ENCODE measurements at regions not wholly inside any gene's neighbourhood (a gene's known extent, or its start where the extent isn't known, plus 50 kb on each side); places are given as distances from the start of the nearest gene placed in this dataset.
"Not testable (repeated sequence)": the region's sequence is repeated elsewhere in the genome, so short reads cannot be mapped to it uniquely, and the experiment has no call there.

DNA sequence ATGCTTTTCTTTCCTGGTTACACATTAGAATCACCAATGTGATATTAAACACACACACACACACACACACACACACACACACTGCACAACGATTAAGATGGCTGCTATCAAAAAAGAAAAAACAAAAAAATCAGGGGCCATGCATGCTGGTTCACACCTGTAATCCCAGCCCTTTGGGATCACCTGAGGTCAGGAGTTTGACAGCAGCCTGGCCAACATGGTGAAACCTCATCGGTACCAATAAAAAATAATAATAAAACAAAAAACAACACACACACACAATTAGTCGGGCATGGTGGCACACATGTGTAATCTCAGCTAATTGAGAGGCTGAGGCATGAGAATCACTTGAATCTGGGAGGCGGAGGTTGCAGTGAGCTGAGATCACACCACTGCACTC lies 5290.8 kb upstream of the TPTE start:
- H3K9ac ChIP-seq (ENCODE audit: low read length); H3K79me2 ChIP-seq (ENCODE audit: insufficient read depth, low read length); H4K20me1 ChIP-seq (ENCODE audit: insufficient read depth, low read length); H3K9me3 ChIP-seq (ENCODE audit: low read length); H2AFZ ChIP-seq (ENCODE audit: low read length); H3K27me3 ChIP-seq (ENCODE audit: insufficient read depth, low read length); H3K4me1 ChIP-seq (ENCODE audit: insufficient read depth, low read length, severe bottlenecking); H3K36me3 ChIP-seq (ENCODE audit: insufficient read depth, low read length); H3K9me2 ChIP-seq (ENCODE audit: low read depth, low read length); H3K4me2 ChIP-seq (ENCODE audit: low read length); H3K27ac ChIP-seq (ENCODE audit: low read depth, low read length, poor library complexity, severe bottlenecking); H3K4me3 ChIP-seq (ENCODE audit: low read depth, low read length, poor library complexity, severe bottlenecking); H3F3A ChIP-seq (ENCODE audit: insufficient read depth, low read length): not testable (repeated sequence)

DNA sequence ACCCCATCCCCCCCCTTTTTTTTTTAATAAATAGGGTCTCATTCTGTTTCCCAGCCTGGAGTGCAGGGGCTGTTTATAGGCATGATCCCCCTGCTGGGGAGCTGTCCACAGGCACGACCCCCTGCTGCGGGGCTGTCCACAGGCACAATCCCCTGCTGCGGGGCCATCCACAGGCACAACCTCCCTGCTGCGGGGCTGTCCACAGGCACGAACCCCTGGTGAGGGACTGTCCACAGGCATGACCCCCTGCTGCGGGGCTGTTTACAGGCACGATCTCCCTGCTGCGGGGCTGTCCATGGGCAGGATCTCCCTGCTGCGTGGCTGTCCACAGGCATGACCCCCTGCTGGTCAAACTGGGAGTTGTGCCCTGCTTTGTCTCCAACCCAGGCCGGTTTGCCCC lies 5290.1 kb upstream of the TPTE start:
- not testable (repeated sequence) for H2AFZ ChIP-seq (ENCODE audit: low read length); H3K27me3 ChIP-seq (ENCODE audit: insufficient read depth, low read length); H3K4me1 ChIP-seq (ENCODE audit: insufficient read depth, low read length, severe bottlenecking); H4K20me1 ChIP-seq (ENCODE audit: insufficient read depth, low read length); H3K9me2 ChIP-seq (ENCODE audit: low read depth, low read length); H3K4me3 ChIP-seq (ENCODE audit: low read depth, low read length, poor library complexity, severe bottlenecking); H3K9me3 ChIP-seq (ENCODE audit: low read length); H3K79me2 ChIP-seq (ENCODE audit: insufficient read depth, low read length); H3K4me2 ChIP-seq (ENCODE audit: low read length); H3K9ac ChIP-seq (ENCODE audit: low read length); H3K36me3 ChIP-seq (ENCODE audit: insufficient read depth, low read length); H3F3A ChIP-seq (ENCODE audit: insufficient read depth, low read length); H3K27ac ChIP-seq (ENCODE audit: low read depth, low read length, poor library complexity, severe bottlenecking)

DNA sequence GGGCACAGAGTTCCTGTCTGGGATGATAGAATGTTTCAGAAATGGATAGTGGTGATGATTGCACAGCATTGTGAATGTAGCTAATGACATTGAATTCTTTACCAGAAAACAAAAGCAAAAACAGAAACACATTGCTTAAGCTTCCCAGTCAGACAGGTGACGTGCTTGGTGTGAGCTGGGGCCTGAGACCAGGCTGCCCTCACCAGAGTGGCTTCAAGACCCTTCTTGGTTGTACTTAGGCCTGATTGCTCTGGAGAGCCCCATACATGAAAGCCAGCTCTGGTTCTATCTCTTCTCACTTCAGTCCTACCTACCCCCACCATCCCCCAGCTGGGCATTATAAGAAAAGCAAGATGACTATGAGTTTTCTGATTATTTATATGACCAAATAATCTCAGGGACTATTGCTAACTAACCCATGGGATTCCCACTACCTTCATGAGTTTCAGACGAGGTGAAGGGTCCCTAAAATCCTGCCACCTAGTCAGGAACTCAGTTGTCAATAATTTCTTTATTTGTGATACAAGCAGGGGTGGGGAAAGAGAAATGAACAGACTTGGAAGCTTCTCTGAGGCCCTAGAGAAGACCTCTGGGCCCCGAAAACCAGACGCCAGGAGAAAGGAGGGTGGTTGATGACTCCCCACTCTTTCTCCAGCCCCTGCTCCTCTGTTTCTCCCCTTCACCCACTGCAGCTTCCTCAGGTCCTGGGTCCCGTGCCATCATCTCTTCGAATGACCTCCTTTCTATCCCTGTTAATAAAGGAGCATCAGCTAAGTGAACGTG lies 5289.0 kb upstream of the TPTE start:
- H3K27me3 ChIP-seq (ENCODE audit: insufficient read depth, low read length); H3K9me3 ChIP-seq (ENCODE audit: low read length); H3K4me2 ChIP-seq (ENCODE audit: low read length); H3K9me2 ChIP-seq (ENCODE audit: low read depth, low read length); H3K79me2 ChIP-seq (ENCODE audit: insufficient read depth, low read length); H3K4me1 ChIP-seq (ENCODE audit: insufficient read depth, low read length, severe bottlenecking); H3K36me3 ChIP-seq (ENCODE audit: insufficient read depth, low read length); H3F3A ChIP-seq (ENCODE audit: insufficient read depth, low read length); H3K4me3 ChIP-seq (ENCODE audit: low read depth, low read length, poor library complexity, severe bottlenecking); H3K9ac ChIP-seq (ENCODE audit: low read length); H2AFZ ChIP-seq (ENCODE audit: low read length); H3K27ac ChIP-seq (ENCODE audit: low read depth, low read length, poor library complexity, severe bottlenecking); H4K20me1 ChIP-seq (ENCODE audit: insufficient read depth, low read length): not testable (repeated sequence)

DNA sequence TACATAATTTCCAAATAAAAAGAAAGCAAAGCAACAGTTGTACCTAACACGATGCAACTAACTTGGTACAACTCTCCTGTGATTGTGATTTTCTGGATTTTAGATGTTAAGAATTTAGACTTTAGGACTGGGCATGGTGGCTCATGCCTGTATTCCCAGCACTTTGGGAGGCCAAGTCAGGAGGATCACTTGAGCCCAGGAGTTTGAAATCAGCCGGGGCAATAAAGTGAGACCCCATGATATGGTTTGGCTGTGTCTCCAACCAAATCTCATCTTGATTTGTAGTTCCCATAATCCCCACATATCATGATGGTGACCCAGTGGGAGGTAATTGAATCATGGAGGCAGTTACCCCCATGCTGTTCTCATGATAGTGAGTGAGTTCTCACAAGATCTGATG lies 5285.6 kb upstream of the TPTE start:
- not testable (repeated sequence) for H3K9ac ChIP-seq (ENCODE audit: low read length); H3K27me3 ChIP-seq (ENCODE audit: insufficient read depth, low read length); H3K79me2 ChIP-seq (ENCODE audit: insufficient read depth, low read length); H3K9me2 ChIP-seq (ENCODE audit: low read depth, low read length); H3K4me3 ChIP-seq (ENCODE audit: low read depth, low read length, poor library complexity, severe bottlenecking); H3F3A ChIP-seq (ENCODE audit: insufficient read depth, low read length); H3K9me3 ChIP-seq (ENCODE audit: low read length); H3K4me2 ChIP-seq (ENCODE audit: low read length); H4K20me1 ChIP-seq (ENCODE audit: insufficient read depth, low read length); H3K36me3 ChIP-seq (ENCODE audit: insufficient read depth, low read length); H2AFZ ChIP-seq (ENCODE audit: low read length); H3K27ac ChIP-seq (ENCODE audit: low read depth, low read length, poor library complexity, severe bottlenecking); H3K4me1 ChIP-seq (ENCODE audit: insufficient read depth, low read length, severe bottlenecking)

DNA sequence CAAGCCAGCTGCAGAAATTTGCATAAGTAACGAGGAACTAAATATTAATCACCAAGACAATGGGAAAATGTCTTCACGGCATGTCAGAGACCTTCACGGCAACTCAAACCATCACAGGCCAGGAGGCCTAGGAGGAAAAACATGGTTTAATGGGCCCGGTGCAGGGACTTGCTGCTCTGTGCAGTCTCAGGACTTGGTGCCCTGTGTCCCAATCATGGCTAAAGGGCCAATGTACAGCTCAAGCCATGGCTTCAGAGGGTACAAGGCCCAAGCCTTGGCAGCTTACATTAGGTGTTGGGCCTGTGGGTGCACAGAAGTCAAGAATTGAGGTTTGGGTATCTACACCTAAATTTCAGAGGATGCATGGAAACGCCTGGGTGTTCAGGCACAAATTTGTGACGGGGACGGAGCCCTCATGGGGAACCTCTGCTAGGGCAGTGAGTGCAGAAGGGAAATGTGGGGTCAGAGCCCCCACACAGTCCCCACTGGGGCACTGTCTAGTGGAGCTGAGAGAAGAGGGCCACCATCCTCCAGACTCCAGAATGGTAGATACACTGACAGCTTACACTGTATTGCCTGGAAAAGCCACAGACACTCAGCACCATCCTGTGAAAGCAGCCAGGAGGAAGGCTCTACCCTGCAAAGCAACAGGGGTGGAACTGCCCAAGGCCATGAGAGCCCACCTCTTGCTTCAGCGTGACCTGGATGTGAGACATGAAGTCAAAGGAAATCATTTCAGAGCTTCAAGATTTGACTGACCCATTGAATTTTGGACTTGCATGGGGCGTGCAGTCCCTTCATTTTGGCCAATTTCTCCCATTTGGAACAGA lies 5284.3 kb upstream of the TPTE start:
- not testable (repeated sequence) for H3K79me2 ChIP-seq (ENCODE audit: insufficient read depth, low read length); H3K9ac ChIP-seq (ENCODE audit: low read length); H3K9me2 ChIP-seq (ENCODE audit: low read depth, low read length); H3F3A ChIP-seq (ENCODE audit: insufficient read depth, low read length); H3K4me1 ChIP-seq (ENCODE audit: insufficient read depth, low read length, severe bottlenecking); H3K4me3 ChIP-seq (ENCODE audit: low read depth, low read length, poor library complexity, severe bottlenecking); H4K20me1 ChIP-seq (ENCODE audit: insufficient read depth, low read length); H3K4me2 ChIP-seq (ENCODE audit: low read length); H2AFZ ChIP-seq (ENCODE audit: low read length); H3K27ac ChIP-seq (ENCODE audit: low read depth, low read length, poor library complexity, severe bottlenecking); H3K27me3 ChIP-seq (ENCODE audit: insufficient read depth, low read length); H3K36me3 ChIP-seq (ENCODE audit: insufficient read depth, low read length); H3K9me3 ChIP-seq (ENCODE audit: low read length)

DNA sequence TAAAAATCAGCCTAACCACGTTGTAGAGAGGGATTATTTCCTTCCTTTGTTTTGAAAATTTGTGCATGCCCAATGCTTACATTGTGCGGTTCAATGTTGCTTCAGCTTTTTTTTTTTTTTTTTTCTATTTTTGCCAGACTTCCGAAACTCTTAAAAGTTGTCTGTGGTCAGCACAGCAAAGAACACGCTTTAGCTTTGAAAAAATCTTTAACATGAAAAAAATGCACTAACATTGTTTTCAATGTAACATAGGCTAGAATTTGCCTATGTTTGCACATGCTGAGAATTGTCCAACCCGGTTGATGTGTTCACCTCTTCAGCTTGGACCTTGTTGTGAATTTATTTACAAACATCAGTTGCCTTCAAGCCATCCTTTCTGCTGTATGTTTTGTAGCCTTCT lies 5280.9 kb upstream of the TPTE start:
- not testable (repeated sequence) for H3K4me2 ChIP-seq (ENCODE audit: low read length); H3K9me3 ChIP-seq (ENCODE audit: low read length)

DNA sequence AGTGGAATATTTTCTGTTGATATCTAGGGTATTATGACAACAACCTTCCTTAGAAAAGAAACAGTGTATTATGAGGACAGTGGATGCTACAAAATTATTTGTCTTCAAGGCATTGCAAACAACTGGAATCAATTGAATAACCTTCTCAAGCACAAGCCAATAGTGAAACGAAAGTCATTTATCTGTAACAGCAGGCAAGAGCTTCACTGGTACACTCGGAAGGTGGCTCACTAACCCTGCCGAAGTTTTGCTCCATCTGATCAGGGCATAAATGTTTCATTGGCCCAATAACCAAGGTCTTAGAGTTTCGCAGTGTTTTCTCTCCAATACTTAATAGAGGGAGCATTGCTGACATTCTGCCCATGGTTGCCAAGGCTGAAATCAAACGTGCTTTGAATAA lies 5278.7 kb upstream of the TPTE start:
- H3K79me2 ChIP-seq (ENCODE audit: insufficient read depth, low read length); H3K9ac ChIP-seq (ENCODE audit: low read length); H2AFZ ChIP-seq (ENCODE audit: low read length); H3K27ac ChIP-seq (ENCODE audit: low read depth, low read length, poor library complexity, severe bottlenecking); H3K4me2 ChIP-seq (ENCODE audit: low read length); H3F3A ChIP-seq (ENCODE audit: insufficient read depth, low read length); H4K20me1 ChIP-seq (ENCODE audit: insufficient read depth, low read length); H3K4me3 ChIP-seq (ENCODE audit: low read depth, low read length, poor library complexity, severe bottlenecking); H3K9me3 ChIP-seq (ENCODE audit: low read length); H3K9me2 ChIP-seq (ENCODE audit: low read depth, low read length); H3K27me3 ChIP-seq (ENCODE audit: insufficient read depth, low read length); H3K36me3 ChIP-seq (ENCODE audit: insufficient read depth, low read length); H3K4me1 ChIP-seq (ENCODE audit: insufficient read depth, low read length, severe bottlenecking): not testable (repeated sequence)

More for the DNA sequence above, 5280.9 kb upstream of the TPTE start:
- H4K20me1 ChIP-seq (ENCODE audit: insufficient read depth, low read length); H3K79me2 ChIP-seq (ENCODE audit: insufficient read depth, low read length); H3K36me3 ChIP-seq (ENCODE audit: insufficient read depth, low read length); H3K4me1 ChIP-seq (ENCODE audit: insufficient read depth, low read length, severe bottlenecking); H3F3A ChIP-seq (ENCODE audit: insufficient read depth, low read length); H3K9me2 ChIP-seq (ENCODE audit: low read depth, low read length); H3K27me3 ChIP-seq (ENCODE audit: insufficient read depth, low read length); H3K9ac ChIP-seq (ENCODE audit: low read length); H3K27ac ChIP-seq (ENCODE audit: low read depth, low read length, poor library complexity, severe bottlenecking); H3K4me3 ChIP-seq (ENCODE audit: low read depth, low read length, poor library complexity, severe bottlenecking); H2AFZ ChIP-seq (ENCODE audit: low read length): not testable (repeated sequence)

Measured in OCI-LY1 (cell line).